Osteocyte (in vitro differentiated cells): ENCODE measurements at regions not wholly inside any gene's neighbourhood (a gene's known extent, or its start where the extent isn't known, plus 50 kb on each side); places are given as distances from the start of the nearest gene placed in this dataset.

Experiments used
- DNase-seq: peaks from one replicate; pipeline ENCODE4 v3.0.0; 2021; ENCODE audit warnings: mixed read lengths; ENCODE audit not compliant: unreplicated experiment; ENCODE audit errors: extremely low spot score
- H3K27ac Mint-ChIP-seq: one replicate; pipeline ENCODE4 v1.8.0; 2021; ENCODE audit warnings: mild to moderate bottlenecking, mixed read lengths; ENCODE audit not compliant: unreplicated experiment
- H3K27me3 Mint-ChIP-seq: one replicate; pipeline ENCODE4 v1.8.0; 2021; ENCODE audit warnings: mixed read lengths; ENCODE audit not compliant: unreplicated experiment
- H3K36me3 Mint-ChIP-seq: one replicate; pipeline ENCODE4 v1.8.0; 2021; ENCODE audit warnings: mixed read lengths; ENCODE audit not compliant: unreplicated experiment
- H3K4me1 Mint-ChIP-seq: one replicate; pipeline ENCODE4 v1.8.0; 2021; ENCODE audit warnings: mixed read lengths; ENCODE audit not compliant: unreplicated experiment
- H3K4me3 Mint-ChIP-seq: one replicate; pipeline ENCODE4 v1.8.0; 2021; ENCODE audit warnings: mild to moderate bottlenecking, moderate library complexity, mixed read lengths; ENCODE audit not compliant: unreplicated experiment
- H3K9me3 Mint-ChIP-seq: one replicate; pipeline ENCODE4 v1.8.0; 2021; ENCODE audit warnings: mixed read lengths; ENCODE audit not compliant: unreplicated experiment
- TF ChIP-seq, protein P1 (sequence below): fragments of 200-600 bp; sonication (generic); IDR thresholded peaks from 2 replicates; pipeline ENCODE4 v1.5.0; 2021; ENCODE audit warnings: antibody characterized with exemption, mild to moderate bottlenecking, moderate library complexity

DNA sequence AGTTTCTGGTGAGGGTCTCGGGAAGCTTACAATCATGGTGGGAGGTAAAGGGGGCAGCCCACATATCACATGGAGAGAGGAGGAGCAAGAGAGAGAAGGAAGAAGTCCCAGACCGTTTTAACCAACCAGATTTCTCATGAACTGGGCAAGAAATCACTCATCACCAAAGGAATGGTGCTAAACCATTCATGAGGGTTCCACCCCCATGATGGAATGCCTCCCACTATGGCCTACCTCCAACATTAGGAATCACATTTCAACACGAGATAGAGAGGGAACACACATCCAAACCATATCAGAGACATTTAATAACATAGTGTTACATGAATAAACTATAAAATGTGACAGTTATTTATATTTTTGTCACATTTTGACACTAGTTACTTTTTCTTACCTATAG lies 214.8 kb upstream of the MAGI2 start:
- no peaks in the 10 kb centered on the region for H3K4me1 Mint-ChIP-seq
- H3K27ac Mint-ChIP-seq, result no peak overlapping the region
- no peak overlapping the region for H3K4me3 Mint-ChIP-seq
- H3K27me3 Mint-ChIP-seq, result no peaks in the 10 kb centered on the region
- DNase-seq, result no peak
- no peaks in the 10 kb centered on the region for H3K36me3 Mint-ChIP-seq
- no peaks in the 10 kb centered on the region for H3K9me3 Mint-ChIP-seq
- TF ChIP-seq, protein P1, sequence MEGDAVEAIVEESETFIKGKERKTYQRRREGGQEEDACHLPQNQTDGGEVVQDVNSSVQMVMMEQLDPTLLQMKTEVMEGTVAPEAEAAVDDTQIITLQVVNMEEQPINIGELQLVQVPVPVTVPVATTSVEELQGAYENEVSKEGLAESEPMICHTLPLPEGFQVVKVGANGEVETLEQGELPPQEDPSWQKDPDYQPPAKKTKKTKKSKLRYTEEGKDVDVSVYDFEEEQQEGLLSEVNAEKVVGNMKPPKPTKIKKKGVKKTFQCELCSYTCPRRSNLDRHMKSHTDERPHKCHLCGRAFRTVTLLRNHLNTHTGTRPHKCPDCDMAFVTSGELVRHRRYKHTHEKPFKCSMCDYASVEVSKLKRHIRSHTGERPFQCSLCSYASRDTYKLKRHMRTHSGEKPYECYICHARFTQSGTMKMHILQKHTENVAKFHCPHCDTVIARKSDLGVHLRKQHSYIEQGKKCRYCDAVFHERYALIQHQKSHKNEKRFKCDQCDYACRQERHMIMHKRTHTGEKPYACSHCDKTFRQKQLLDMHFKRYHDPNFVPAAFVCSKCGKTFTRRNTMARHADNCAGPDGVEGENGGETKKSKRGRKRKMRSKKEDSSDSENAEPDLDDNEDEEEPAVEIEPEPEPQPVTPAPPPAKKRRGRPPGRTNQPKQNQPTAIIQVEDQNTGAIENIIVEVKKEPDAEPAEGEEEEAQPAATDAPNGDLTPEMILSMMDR, result no peak

DNA sequence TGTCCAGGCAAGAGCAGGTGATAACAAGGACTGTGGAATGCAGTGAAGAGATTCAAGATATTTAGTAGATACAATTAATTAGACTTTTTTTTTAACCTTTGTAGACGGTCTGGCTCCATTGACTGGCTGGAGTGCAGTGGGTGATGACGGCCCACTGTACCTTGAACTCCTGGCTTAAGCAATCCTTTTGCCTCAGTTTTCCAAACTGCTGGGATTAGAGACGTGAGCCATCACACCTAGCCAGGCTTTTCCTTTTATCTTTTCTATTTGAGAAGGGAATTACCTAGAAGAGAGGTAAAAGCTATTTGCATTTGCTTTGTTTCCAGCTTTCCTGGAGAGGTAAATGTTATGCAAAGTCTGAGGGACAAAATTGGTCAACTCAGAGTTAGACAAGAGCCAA lies 213.0 kb upstream of the MAGI2 start:
- H3K9me3 Mint-ChIP-seq, result no peaks in the 10 kb centered on the region
- H3K36me3 Mint-ChIP-seq, result no peaks in the 10 kb centered on the region
- H3K4me3 Mint-ChIP-seq, result no peak overlapping the region
- DNase-seq, result no peak
- no peaks in the 10 kb centered on the region for H3K4me1 Mint-ChIP-seq
- no peaks in the 10 kb centered on the region for H3K27me3 Mint-ChIP-seq
- H3K27ac Mint-ChIP-seq, result no peak overlapping the region
- TF ChIP-seq, protein P1, result no peak

DNA sequence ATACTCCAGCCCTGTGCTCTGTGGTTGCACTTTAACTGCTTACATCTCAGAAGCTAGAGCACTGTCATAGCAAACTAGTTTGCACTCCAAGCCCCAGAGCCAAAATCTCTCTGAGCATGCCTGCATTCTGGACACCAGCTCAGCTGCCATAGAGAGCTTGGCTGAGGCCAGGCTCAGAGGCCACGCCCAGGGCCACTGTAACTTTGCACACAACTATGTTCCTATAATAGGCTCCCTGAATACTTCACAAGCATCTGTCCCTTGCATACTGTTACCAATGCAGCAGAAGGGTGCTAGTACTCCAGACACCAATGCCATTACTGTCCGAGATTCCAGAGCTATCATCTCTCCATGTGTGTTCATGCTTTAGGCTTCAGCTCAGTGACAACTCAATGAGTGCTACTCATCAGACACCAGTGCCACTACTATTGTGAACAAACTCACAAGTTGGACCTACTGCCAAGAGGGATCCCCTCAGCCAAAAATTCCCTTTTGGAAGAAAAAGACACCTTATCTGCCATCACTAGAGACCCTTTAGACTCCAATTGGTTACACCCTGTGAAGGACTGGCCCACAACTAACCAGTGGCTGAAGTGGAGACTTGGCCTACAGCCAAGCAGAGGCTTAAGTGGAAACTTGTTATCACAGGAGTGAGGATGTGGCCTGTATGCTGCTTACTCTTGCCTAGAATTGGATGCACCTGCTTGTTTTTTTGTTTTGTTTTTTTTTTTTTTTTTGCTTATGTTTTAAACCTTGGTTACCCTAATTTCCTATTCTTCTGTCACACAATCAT lies 211.6 kb upstream of the MAGI2 start:
- Mint-ChIP-seq H3K4me3 (no peak overlapping the region), H3K36me3 (no peaks in the 10 kb centered on the region), H3K27ac (no peak overlapping the region), H3K9me3 (no peaks in the 10 kb centered on the region), H3K4me1 (no peaks in the 10 kb centered on the region), H3K27me3 (no peaks in the 10 kb centered on the region)
- DNase-seq, result no peak
- TF ChIP-seq, protein P1, result no peak

DNA sequence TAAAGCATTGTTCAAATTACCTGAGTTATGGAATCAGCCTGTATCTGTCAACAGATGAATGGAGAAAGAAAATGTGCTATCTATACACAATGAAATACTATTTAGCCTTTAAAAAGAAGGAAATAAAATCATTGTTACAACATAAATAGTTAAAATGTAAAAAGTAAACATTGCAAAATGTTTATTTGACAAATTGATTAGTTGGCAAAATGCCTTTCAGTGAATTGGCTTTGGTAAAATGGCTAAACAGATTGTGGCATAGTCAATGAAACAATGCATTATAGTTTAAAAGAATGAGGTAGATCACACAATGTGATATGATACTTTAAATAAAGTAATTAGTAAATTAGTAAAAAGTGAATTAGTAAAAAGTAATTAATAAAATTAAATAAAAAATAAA lies 204.8 kb upstream of the MAGI2 start:
- Mint-ChIP-seq H3K4me3 (no peak overlapping the region), H3K4me1 (no peaks in the 10 kb centered on the region), H3K27ac (no peak overlapping the region), H3K36me3 (no peaks in the 10 kb centered on the region), H3K27me3 (no peaks in the 10 kb centered on the region), H3K9me3 (no peaks in the 10 kb centered on the region)
- TF ChIP-seq, protein P1, result no peak
- DNase-seq, result no peak

DNA sequence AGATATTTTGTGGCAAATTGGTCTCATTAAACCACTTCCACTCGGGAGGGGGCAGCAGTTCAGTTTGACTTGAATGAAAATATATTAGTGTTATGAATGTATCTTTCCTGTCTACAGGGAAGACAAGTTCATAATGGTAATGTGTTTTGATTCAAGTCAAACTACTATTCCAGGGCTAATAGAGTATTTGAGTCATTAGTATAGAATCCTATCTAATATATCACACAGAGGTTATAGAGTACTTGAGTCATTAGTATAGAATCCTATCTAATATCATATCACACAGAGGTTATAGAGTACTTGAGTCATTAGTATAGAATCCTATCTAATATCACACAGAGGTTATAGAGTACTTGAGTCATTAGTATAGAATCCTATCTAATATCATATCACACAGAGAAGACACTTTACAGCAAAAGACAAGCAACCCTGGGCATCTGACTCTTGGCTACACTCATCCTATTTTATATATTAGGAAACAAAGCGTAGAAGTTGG lies 199.7 kb upstream of the MAGI2 start:
- no peaks in the 10 kb centered on the region for H3K27me3 Mint-ChIP-seq
- H3K36me3 Mint-ChIP-seq, result no peaks in the 10 kb centered on the region
- no peaks in the 10 kb centered on the region for H3K9me3 Mint-ChIP-seq
- TF ChIP-seq, protein P1, result no peak
- no peak overlapping the region for H3K27ac Mint-ChIP-seq
- DNase-seq, result no peak
- no peak overlapping the region for H3K4me3 Mint-ChIP-seq
- H3K4me1 Mint-ChIP-seq, result no peaks in the 10 kb centered on the region
